ENCODE measurements at regions not wholly inside any gene's neighbourhood (a gene's known extent, or its start where the extent isn't known, plus 50 kb on each side); places are given as distances from the start of the nearest gene placed in this dataset.

GRCh38 chr2:47238638-47239037 lies 62.3 kb upstream of the CALM2 start:
- no peak for TF ChIP-seq CTCF (IDR thresholded peaks at IDR 0.05; ENCODE audit: unreplicated experiment)
- Mint-ChIP-seq H3K9me3 (ENCODE audit: unreplicated experiment) (no peaks in the 10 kb centered on the region), H3K4me1 (ENCODE audit: unreplicated experiment) (no peaks in the 10 kb centered on the region), H3K27ac (ENCODE audit: unreplicated experiment) (no peak overlapping the region), H3K4me3 (ENCODE audit: unreplicated experiment) (no peak overlapping the region), H3K36me3 (ENCODE audit: low read depth, unreplicated experiment) (no peaks in the 10 kb centered on the region), H3K27me3 (ENCODE audit: unreplicated experiment) (no peaks in the 10 kb centered on the region)
- DNase-seq (ENCODE audit: low spot score): no peak

- Mint-ChIP-seq H3K27ac (ENCODE audit: unreplicated experiment) (no peak overlapping the region), H3K4me1 (ENCODE audit: unreplicated experiment) (no peaks in the 10 kb centered on the region), H3K27me3 (ENCODE audit: unreplicated experiment) (no peaks in the 10 kb centered on the region), H3K9me3 (ENCODE audit: unreplicated experiment) (no peaks in the 10 kb centered on the region), H3K4me3 (ENCODE audit: unreplicated experiment) (no peak overlapping the region), H3K36me3 (ENCODE audit: low read depth, unreplicated experiment) (no peaks in the 10 kb centered on the region)
- TF ChIP-seq CTCF (IDR thresholded peaks at IDR 0.05; ENCODE audit: unreplicated experiment): no peak
- no peak for DNase-seq (ENCODE audit: low spot score)
Observed at GRCh38 chr2:47237375-47238334, 61.3 kb upstream of the CALM2 start.

- no peak for DNase-seq (ENCODE audit: low spot score)
- H3K4me3 Mint-ChIP-seq (ENCODE audit: unreplicated experiment): no peak overlapping the region
- no peaks in the 10 kb centered on the region for H3K9me3 Mint-ChIP-seq (ENCODE audit: unreplicated experiment)
- no peaks in the 10 kb centered on the region for H3K36me3 Mint-ChIP-seq (ENCODE audit: low read depth, unreplicated experiment)
- H3K4me1 Mint-ChIP-seq (ENCODE audit: unreplicated experiment): no peaks in the 10 kb centered on the region
- H3K27me3 Mint-ChIP-seq (ENCODE audit: unreplicated experiment): no peaks in the 10 kb centered on the region
- TF ChIP-seq CTCF (IDR thresholded peaks at IDR 0.05; ENCODE audit: unreplicated experiment): no peak
- no peak overlapping the region for H3K27ac Mint-ChIP-seq (ENCODE audit: unreplicated experiment)
Observed at GRCh38 chr2:47236503-47237215, 60.3 kb upstream of the CALM2 start.

GRCh38 chr2:47235132-47235531 lies 58.8 kb upstream of the CALM2 start:
- no peaks in the 10 kb centered on the region for H3K4me1 Mint-ChIP-seq (ENCODE audit: unreplicated experiment)
- no peak overlapping the region for H3K4me3 Mint-ChIP-seq (ENCODE audit: unreplicated experiment)

More at GRCh38 chr2:47235132-47235531, 58.8 kb upstream of the CALM2 start:
- H3K27ac Mint-ChIP-seq (ENCODE audit: unreplicated experiment): no peak overlapping the region
- no peaks in the 10 kb centered on the region for H3K36me3 Mint-ChIP-seq (ENCODE audit: low read depth, unreplicated experiment)
- no peaks in the 10 kb centered on the region for H3K9me3 Mint-ChIP-seq (ENCODE audit: unreplicated experiment)
- H3K27me3 Mint-ChIP-seq (ENCODE audit: unreplicated experiment): no peaks in the 10 kb centered on the region
- TF ChIP-seq CTCF (IDR thresholded peaks at IDR 0.05; ENCODE audit: unreplicated experiment): no peak
- no peak for DNase-seq (ENCODE audit: low spot score)

Data from endothelial cell (in vitro differentiated cells).